Glutamatergic neuron (in vitro differentiated cells): ENCODE measurements at regions not wholly inside any gene's neighbourhood (a gene's known extent, or its start where the extent isn't known, plus 50 kb on each side); places are given as distances from the start of the nearest gene placed in this dataset.

Experiments used
- DNase-seq: peaks from one replicate; pipeline ENCODE4 v3.0.0; 2022
- H3K27ac Mint-ChIP-seq: one replicate; pipeline ENCODE4 v1.8.0; 2020; ENCODE audit warnings: mild to moderate bottlenecking, mixed read lengths, inconsistent platforms; ENCODE audit not compliant: unreplicated experiment
- H3K27me3 Mint-ChIP-seq: one replicate; pipeline ENCODE4 v1.8.0; 2020; ENCODE audit warnings: mild to moderate bottlenecking, moderate library complexity, mixed read lengths, inconsistent platforms; ENCODE audit not compliant: unreplicated experiment
- H3K36me3 Mint-ChIP-seq: one replicate; pipeline ENCODE4 v1.8.0; 2020; ENCODE audit warnings: mild to moderate bottlenecking, mixed read lengths, inconsistent platforms; ENCODE audit not compliant: unreplicated experiment
- H3K4me1 Mint-ChIP-seq: one replicate; pipeline ENCODE4 v1.8.0; 2020; ENCODE audit warnings: mild to moderate bottlenecking, low read depth, mixed read lengths, inconsistent platforms; ENCODE audit not compliant: unreplicated experiment
- H3K4me3 Mint-ChIP-seq: one replicate; pipeline ENCODE4 v1.8.0; 2020; ENCODE audit warnings: mild to moderate bottlenecking, mixed read lengths, inconsistent platforms; ENCODE audit not compliant: unreplicated experiment
- H3K9me3 Mint-ChIP-seq: one replicate; pipeline ENCODE4 v1.8.0; 2020; ENCODE audit warnings: mild to moderate bottlenecking, moderate library complexity, mixed read lengths, inconsistent platforms; ENCODE audit not compliant: unreplicated experiment
- TF ChIP-seq, protein P1 (sequence below): fragments of 200-600 bp; sonication (generic); IDR thresholded peaks from one replicate; pipeline ENCODE4 v1.5.0; 2021; ENCODE audit not compliant: partially characterized antibody, unreplicated experiment

GRCh38 chr11:37422511-37422910 lies 824.5 kb upstream of the RAG2 start:
- TF ChIP-seq, protein P1, sequence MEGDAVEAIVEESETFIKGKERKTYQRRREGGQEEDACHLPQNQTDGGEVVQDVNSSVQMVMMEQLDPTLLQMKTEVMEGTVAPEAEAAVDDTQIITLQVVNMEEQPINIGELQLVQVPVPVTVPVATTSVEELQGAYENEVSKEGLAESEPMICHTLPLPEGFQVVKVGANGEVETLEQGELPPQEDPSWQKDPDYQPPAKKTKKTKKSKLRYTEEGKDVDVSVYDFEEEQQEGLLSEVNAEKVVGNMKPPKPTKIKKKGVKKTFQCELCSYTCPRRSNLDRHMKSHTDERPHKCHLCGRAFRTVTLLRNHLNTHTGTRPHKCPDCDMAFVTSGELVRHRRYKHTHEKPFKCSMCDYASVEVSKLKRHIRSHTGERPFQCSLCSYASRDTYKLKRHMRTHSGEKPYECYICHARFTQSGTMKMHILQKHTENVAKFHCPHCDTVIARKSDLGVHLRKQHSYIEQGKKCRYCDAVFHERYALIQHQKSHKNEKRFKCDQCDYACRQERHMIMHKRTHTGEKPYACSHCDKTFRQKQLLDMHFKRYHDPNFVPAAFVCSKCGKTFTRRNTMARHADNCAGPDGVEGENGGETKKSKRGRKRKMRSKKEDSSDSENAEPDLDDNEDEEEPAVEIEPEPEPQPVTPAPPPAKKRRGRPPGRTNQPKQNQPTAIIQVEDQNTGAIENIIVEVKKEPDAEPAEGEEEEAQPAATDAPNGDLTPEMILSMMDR = no peak
- peaks cover 8% of the 10 kb centered on the region for H3K36me3 Mint-ChIP-seq
- H3K4me3 Mint-ChIP-seq = no peak overlapping the region
- DNase-seq = no peak
- H3K27ac Mint-ChIP-seq = no peak overlapping the region
- peaks cover 1% of the 10 kb centered on the region for H3K27me3 Mint-ChIP-seq
- H3K9me3 Mint-ChIP-seq = peaks cover 7% of the 10 kb centered on the region
- no peaks in the 10 kb centered on the region for H3K4me1 Mint-ChIP-seq

DNA sequence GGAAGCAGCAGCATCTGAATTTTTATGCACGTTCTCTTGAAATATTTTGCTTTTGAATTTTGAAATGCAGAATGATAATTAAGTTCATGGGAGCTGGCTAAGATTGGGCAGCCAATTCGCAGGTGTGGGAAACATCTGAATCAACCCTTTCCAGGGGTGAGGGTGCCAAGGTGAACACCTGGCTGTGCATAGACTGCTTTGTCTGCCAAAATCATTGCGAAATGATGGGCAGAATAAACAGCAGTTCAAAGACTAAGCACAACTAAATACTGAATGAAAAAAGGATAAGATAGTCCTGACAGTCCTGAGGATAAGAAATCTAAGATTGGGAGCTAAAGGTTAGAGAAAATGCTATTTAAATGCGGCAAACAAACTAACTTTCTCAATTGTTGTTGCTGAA lies 813.3 kb upstream of the RAG2 start:
- no peaks in the 10 kb centered on the region for H3K4me1 Mint-ChIP-seq
- DNase-seq = no peak
- no peak overlapping the region for H3K27ac Mint-ChIP-seq
- TF ChIP-seq, protein P1 = no peak
- H3K9me3 Mint-ChIP-seq = no peaks in the 10 kb centered on the region
- H3K27me3 Mint-ChIP-seq = no peaks in the 10 kb centered on the region
- no peak overlapping the region for H3K4me3 Mint-ChIP-seq
- H3K36me3 Mint-ChIP-seq = no peaks in the 10 kb centered on the region

GRCh38 chr11:37409124-37409523 lies 811.1 kb upstream of the RAG2 start:
- TF ChIP-seq, protein P1 = no peak
- no peaks in the 10 kb centered on the region for H3K4me1 Mint-ChIP-seq
- DNase-seq = no peak
- H3K36me3 Mint-ChIP-seq = no peaks in the 10 kb centered on the region
- H3K9me3 Mint-ChIP-seq = no peaks in the 10 kb centered on the region
- no peak overlapping the region for H3K4me3 Mint-ChIP-seq
- no peaks in the 10 kb centered on the region for H3K27me3 Mint-ChIP-seq
- no peak overlapping the region for H3K27ac Mint-ChIP-seq

GRCh38 chr11:37407461-37407860 lies 809.4 kb upstream of the RAG2 start:
- Mint-ChIP-seq H3K36me3 (no peaks in the 10 kb centered on the region), H3K9me3 (no peaks in the 10 kb centered on the region), H3K27ac (no peak overlapping the region), H3K4me1 (no peaks in the 10 kb centered on the region), H3K4me3 (no peak overlapping the region), H3K27me3 (no peaks in the 10 kb centered on the region)
- TF ChIP-seq, protein P1 = no peak
- no peak for DNase-seq

- Mint-ChIP-seq H3K27ac (no peak overlapping the region), H3K4me3 (no peak overlapping the region), H3K4me1 (no peaks in the 10 kb centered on the region), H3K27me3 (no peaks in the 10 kb centered on the region), H3K36me3 (no peaks in the 10 kb centered on the region), H3K9me3 (no peaks in the 10 kb centered on the region)
- no peak for DNase-seq
- TF ChIP-seq, protein P1 = no peak
Measured at GRCh38 chr11:37406651-37407050, 808.6 kb upstream of the RAG2 start.
